ENCODE measurements at regions not wholly inside any gene's neighbourhood (a gene's known extent, or its start where the extent isn't known, plus 50 kb on each side); places are given as distances from the start of the nearest gene placed in this dataset.
"Not testable (repeated sequence)": the region's sequence is repeated elsewhere in the genome, so short reads cannot be mapped to it uniquely, and the experiment has no call there.

DNA sequence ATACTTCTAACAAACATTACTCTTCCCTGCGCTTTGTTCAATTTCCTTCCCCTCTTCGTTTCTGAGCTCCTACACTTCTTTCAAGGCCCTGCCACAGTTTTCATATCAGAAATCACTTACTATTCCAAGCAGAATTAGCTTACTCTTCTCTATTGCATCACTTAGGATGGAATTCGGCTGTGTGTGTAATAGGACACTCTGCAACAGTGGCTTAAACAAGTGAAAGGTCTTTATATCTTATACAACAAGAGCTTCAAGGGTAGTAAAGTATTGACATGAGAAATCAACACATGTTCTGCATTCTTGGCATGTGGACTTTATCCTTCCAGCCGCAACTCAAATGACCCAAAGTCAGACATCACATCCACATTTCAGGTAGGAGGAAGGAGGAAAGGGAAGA lies 279.6 kb downstream of the PCDH20 start:
- no peak for DNase-seq

DNA sequence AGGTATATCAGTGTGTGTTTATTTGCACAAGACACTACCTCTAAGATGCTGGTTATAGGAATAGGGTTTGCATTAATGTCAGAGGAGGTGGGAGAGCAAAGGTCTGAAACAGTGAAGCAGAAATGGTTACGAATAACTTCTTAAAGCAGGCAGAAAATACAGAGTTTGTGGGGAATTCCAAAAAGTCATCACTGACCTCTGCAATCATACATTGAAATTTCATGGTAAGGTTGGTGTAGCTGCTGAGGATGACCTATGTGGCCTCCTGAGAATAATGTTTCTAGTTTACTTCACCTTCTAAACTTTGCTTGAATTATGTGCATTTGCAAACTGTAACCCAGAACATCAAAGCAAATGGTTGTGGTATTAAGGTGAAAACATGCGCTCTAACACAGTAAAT lies 280.1 kb downstream of the PCDH20 start:
- no peak for DNase-seq

DNA sequence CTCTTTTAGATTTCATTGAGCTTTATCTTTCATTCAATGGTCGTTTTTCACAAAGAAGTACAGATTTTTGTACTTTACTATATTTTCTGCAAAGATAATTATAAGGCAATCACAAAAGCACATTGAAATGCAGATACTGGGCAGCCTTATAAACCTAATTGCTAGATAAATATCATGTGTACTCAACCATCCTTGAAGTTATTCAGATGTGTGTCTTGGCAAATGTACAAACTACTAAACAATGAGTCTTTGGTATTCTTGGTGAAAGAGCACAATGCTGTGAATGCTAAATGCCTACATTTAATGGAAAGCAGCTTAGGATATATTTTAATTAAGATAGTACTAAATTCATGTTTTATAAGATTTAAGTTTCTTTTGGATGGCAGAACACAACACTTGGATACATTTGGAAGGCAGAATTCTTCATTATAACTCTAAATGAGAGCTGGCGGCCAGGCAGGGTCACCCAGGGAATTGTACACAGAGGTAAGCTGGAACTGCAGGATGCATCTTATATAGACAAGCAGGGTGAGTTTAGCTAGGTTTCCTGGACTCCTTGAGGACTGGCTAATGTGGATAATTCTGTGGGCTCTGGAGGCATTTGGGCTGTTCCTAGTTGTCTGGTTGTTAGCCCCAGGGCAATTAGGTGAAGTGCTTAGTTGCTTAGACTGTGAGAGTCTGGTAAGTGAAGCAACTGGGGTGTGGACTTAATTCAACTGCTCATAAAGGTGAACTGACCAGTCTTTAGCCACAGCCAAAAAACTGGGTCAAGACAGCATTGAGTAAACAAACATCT lies 286.6 kb downstream of the PCDH20 start:
- no peak for DNase-seq

DNA sequence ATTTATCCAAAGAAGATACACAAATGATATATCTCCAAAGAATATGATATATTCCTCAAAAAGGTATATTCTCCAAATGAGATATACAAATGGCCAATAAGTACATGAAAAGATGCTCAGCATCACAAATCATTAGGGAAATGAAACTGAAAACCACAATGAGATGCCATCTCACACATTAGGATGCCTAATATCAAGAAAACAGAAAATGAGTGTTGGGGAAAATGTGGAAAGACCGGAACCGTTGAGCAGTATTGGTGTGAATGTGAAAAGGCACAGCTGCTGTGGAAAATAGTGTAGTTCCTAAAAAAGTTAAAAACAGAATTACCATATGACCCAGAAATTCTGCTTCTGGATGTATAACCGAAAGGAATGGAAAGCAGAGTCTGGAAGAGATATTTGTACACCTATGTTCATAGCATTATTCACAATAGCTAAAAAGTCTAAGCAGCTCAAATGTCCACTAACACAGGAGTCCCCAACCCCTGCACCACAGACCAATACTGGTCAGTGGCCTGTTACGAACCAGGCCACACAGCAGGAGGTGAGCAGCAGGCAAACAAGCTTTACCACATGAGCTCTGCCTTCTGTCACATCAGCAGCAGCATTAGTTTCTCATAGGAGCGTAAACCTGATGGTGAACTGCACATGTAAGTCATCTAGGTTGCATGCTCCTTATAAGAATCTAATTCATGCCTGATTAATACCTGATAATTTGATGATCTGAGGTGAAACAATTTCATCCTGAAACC lies 291.9 kb downstream of the PCDH20 start:
- no peak for DNase-seq

DNA sequence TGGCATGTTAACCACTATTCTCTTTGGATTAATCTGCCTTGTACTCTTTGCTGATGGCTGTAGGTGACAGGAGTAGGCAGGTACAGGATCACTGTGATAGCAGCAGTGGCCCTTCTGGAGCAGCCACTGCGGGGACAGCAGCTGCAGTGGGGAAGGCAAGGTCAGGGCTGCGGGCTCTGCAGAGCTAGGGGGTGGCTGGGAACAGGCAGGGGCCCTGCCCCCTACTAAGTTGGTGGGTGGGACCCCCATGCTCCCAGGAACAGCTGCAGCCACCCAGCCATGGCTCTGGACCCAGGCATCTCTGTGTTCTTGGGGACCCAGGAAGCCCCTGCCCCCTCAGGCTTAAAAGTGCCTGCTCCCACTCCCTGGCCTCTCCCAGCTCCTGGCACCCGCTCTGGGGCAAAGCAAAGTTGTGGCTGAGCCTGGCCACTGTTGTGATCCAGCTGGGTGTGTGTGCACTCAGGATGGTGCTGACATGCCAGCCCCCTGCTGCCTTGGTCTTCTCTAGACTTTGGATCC lies 302.4 kb downstream of the PCDH20 start:
- no peak for DNase-seq

DNA sequence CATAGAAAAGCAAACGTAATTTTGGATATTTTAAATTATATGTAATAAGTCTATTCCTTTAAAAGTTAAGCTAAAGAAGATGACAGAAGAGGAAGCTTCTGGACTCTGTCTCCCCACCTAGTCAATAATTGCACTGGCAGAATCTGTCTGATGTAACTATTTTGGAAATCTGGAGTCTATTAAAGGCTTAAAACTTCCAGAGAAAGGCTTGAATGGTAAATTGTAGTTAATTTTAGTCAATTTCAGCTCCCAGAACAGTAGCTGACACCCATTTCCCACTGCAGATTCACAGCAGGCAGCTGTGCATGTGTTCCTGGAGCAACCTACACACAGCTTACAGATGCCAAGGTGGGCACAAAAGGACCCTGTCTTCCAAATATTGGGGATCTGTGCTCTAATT lies 304.1 kb downstream of the PCDH20 start:
- no peak for DNase-seq

DNA sequence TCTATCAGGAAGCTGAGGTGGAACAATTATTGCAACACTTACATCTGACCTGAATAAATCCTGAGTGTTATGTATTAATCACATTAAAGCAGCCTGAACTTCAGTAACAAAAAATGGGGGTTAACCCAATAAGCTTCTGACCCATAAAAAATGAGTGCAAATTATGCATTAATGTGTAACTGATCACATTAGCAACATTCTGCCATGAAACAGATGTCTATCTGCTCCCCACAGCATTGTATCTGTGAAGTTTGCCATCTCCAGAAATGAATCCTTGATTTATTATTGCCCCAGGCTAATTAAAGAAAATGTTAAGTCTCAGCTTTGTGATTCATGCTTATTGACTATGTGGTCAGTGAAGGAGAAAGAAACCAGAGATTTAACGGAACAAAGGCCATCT lies 304.9 kb downstream of the PCDH20 start:
- no peak for DNase-seq

DNA sequence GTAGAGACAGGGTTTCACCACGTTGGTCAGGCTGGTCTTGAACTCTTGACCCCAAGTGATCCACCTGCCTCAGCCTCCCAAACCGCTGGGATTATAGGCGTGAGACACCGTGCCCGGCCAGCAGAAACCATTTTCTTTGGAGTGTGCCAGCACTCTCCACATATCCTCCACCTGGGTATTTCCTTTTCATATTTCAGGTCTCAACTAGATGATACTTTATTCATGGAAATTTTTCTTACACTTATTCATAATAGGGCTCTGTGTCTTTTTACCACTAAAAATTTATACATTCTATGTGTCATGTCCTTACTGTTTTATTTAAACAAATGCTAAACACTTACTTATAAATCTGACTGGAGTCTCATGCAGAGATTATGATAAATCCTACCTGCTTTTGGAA lies 305.9 kb downstream of the PCDH20 start:
- DNase-seq = no peak

DNA sequence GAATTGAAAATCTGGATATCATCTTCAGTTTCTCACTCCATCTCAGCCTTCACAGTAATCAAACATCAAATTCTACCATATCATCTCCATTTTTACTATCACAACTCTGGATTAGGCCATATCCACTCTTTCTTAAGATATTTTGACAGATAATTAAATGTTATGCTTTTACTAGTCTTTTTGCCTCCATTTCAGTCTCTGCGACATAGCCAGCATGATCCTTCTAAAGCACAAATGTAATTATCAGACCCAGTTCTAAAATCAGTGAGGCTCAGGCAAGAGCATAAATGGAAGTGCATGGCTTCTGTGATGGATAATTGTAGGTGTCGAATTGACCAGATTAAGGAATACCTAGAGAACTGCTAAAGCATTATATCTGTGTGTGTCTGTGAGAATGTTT lies 307.7 kb downstream of the PCDH20 start:
- no peak for DNase-seq

DNA sequence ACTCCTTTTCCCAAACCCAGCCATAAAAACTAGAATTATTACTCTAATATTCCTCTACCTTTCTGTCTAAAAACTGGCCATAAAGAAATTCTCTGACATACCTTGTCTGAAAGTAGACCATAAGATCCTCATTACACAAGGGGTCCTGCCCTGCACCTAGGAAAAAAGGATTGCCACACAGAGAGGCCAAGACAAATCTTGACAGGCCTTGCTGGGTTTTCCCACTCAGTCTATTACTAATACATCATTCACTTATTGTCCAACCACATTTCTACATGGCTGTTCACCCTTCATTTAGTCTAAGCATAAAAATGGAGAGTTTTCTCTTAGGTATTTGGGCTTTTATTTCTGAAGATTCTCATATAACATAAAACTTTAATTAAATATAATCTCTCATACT lies 319.8 kb downstream of the PCDH20 start:
- no peak for DNase-seq

DNA sequence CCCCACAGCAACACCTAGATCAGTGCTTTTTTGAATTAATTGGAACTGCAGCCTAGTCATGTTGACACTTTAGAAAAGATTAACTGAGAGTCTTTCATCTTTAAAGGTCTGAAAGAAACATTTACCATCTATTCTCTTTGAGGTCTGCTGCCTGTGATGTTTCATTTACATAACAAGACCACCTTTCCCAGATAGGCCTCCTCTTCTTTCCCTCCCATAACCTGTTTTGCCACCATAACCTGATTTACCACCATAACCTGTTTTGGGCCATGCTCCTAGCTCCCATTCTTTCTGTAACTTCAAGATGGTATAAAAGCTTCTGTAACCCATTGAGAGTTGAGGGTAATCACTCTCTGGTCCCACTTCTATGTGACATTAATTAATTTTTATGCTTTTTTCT lies 320.8 kb downstream of the PCDH20 start:
- no peak for DNase-seq

DNA sequence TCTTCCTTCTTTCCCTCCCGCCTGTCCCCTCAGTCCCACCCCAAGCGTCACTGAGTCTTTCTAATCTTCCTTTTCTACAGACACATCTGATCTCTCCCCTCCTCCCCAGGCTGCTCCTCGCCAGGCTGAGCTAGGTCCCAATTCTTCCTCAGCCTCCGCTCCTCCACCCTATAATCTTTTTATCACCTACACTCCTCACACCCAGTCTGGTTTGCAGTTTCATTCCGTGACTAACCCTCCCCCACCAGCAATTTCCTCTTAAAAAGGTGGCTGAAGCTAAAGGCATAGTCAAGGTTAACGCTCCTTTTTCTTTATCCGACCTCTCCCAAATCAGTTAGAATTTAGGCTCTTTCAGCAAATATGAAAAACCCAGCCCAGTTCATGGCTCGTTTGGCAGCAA lies 325.8 kb downstream of the PCDH20 start:
- not testable (repeated sequence) for DNase-seq

DNA sequence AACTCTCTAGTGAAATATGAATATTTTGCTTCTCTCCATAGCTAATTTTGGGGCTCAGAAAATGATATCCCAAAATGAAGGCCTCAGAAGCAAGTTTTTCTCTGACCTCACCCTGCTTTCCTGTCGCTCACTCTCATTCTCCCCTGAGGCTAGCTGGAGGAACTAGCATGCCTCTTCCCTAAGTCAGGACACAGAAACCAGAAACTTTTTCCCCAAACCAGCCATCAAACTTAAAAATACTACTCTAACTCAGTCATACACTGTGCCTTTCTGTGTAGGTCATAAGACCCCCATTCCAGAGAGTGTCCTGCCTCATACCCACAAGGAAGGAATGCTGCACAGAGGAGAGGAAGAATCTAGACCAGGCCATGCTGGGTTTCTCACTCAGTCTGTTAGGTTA lies 329.6 kb downstream of the PCDH20 start:
- no peak for DNase-seq

DNA sequence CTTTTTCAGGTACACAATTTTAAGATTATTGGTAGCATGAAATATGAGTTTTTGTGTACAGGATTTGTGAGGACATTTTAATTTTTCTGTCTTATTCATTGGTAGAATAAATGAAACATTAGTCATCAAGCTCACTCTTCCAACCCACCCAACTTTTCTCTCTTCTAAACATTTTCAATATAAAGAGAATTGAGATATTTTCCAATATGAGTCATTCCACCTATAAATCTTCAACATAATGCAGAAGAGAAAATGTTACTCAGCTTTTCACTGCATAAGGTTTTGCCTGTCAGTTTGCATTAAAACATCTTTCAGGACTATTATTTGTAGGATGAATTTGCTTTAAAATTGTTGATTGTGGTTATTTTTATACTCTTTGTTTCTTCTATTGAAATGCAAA lies 330.7 kb downstream of the PCDH20 start:
- DNase-seq = no peak

DNA sequence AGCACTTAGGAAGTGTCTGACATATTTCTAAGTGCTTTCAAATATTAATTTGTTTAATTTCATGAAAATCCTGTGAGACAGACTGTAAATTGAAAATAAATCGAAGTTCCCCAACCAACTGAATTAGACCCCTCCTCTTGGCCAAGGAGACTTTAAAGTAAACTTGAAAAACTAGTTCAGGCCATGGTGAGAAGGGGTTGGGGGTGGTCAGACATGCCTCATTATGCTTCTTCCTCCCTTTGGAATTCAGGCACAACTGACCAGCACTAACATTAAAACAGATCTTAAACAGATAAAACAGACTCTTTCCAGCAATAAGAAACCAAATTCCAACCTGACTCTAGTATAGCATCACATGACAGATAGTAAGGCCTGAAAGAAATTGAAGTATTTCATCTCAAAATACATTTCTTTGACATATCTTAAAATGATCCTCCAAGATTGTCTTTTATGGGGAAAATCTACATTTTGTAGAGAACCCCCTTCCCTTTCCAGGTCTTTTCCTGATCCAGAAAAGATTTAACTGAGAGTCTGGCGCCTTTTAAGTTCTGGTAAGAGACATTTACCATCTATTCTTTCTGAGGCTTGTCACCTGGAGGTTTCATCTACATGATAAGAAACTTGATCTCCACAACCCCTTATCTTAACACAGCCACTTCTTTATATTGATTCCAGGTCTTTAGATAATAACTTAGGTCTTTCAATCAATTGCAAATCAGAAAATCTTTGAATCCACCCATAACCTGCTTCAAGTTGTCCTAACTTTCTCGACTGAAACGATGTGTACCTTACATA lies 336.5 kb downstream of the PCDH20 start:
- DNase-seq = no peak

DNA sequence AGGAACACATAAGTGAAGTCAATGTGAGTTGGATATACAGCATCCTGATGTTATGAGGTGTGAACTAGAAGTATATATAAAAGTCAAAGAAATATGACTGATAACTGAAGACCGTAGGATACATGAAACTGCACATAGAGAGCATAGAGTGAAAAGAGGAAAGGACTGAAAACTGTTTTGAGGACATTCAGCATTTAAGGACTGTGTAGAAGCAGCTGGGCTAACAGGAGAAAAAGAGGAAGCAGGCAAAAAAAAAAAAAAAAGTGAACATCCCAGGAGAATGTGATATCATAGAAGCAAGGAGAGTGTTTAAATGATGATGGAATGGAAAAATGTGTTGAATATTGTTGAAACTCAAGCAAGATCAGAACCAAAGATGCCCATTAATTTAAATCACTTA lies 363.5 kb downstream of the PCDH20 start:
- DNase-seq = no peak

DNA sequence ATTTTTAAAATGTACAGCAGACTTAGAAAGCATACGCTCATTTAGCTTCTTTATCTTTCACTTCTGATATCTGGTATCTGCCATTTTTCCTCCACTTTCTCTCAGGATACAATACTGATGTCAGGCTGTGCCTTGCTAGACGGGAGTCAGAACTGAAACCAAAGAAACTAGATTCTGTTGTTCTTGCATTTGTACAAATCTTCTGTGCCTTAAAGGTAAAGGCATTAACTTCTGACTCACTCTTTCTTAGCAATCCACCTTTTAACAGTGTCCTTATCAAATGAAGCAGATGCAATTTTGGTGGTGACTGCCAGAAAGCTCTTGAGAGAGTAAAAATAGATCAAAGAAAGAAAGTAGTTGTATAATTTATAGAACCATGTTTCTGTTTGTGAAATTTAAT lies 370.4 kb downstream of the PCDH20 start:
- DNase-seq = no peak

DNA sequence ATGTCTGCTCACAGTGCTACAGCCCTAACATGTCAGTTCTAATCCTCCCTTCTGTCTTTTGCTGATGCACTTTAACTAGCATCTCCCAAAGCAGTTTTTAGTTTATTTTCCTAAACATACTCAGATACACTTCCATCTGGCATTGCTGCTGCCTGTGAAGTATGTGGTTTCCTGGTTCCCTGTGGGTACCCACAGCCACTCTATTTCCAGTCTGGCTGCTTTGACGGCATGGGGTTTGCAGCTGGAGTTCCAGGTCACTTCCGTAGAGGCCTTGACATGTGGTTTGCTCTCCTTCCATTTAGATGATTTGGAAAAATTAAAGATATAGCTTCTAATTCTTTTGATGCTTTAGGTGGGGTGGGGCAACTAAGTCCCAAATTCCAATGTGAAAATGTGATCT lies 375.5 kb downstream of the PCDH20 start:
- DNase-seq = no peak

DNA sequence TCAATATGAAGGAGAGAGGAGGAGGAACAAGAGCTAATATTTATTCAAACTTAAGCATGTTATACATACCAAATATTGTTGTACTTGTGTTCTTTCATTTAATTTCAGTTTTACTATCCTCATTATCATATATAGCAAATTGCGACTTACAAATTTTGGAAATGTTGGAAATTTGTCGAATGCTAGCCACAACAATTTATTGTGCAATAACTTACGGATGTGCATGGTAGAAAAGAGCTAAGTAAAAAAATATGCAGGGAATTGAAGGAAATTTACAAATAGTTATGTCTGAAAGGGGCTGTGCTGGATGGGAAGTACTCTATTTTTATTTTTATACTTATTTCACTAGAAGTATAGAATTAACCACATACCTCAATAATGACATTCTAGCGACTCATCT lies 376.3 kb downstream of the PCDH20 start:
- no peak for DNase-seq

DNA sequence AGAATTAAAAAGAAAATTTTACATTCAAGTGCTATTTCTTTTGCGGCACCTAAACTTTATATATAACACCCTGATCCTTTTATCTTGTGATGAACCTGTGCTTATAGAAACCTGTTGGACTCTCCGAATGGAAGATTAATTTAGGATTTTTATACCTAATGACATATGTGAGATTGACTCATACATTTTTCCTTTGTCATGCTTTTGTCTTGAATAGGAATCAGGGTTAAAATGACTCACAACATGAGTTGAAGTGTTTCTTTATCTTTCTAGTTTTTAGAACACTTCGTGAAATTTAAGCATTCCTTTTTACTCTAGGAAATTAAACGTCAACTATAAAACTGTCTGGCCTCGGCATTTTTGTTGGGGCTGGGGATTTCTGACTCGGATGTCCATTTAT lies 378.9 kb downstream of the PCDH20 start:
- no peak for DNase-seq

DNA sequence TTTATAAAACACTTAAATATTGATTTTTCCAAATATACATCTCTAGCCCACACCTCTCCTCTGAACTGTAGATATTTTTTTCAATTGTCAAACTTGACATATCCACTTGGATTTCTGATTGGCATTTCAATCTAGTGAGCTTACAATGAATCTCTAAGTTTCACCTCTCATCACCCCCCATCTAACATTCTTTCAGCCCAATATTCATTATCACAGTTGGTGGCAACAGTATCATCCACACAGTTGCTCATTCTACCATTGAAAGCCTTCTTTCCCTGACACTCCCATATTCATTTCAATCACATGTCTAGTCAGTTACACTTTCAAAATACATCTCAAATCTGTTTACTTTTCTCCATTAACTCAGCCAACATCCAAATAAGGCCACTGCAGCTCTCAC lies 385.2 kb downstream of the PCDH20 start:
- DNase-seq = no peak

DNA sequence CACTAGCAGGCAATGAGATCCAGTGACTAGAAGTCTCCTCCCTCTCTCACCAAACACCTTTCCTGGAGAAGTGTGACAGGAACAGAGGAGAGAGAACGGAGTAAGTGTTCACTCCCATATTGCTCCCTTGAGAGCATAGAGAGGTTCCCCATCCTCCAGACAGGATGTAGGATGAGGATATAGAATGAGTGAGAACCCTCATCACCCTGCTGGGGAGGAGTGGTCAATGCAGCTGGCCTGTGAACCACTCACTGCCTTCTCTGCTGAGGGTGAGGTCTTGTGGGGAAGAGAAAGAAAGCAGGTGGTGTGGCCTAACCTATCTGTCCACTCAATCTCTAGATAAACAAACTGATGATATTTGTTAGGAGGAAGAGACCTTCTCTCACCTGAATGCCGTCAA lies 386.6 kb downstream of the PCDH20 start:
- DNase-seq = no peak

DNA sequence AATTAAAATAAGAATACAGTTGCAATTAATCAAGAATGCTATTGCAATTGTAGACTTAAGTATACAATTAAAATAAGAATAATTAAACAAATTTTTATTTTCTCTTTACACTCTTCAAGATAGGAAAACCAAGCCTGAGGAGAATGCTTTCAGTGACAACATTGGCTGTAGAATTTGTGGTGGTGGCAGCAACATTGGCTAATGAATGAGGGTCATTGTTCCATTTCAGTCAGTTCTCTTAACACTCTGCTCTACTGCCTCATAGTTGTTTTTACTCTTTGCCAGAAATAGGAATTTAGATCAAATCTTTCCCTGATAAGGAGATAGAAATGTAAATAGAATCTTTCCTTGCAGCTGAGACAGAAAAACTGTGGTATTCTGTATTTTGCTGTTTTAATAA lies 391.6 kb downstream of the PCDH20 start:
- no peak for DNase-seq

DNA sequence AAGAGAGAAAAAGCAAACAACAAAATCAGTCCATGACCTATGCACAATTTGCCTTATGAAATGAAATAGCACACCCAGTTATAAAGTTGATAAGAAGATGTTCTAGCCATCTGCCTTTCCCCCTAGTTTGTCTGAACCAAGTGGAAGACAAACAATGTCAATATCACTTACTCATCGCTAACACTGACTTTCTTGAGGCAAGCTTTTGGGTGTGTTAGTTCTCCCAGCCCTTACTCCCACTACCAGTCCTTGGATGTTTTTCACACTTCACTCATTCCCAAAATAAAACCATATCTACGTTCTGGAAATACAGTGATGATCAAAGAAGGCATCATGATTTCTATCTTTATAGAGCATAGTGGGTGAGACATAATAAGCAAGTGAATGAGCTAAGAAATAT lies 393.8 kb downstream of the PCDH20 start:
- DNase-seq = no peak
